NCI-H2107 treated with DMSO at 0.1 percent for 48 hours (cell line): ENCODE measurements at regions not wholly inside any gene's neighbourhood (a gene's known extent, or its start where the extent isn't known, plus 50 kb on each side); places are given as distances from the start of the nearest gene placed in this dataset.

ENCODE experiments used
- DNase-seq: peaks from one replicate; lab custom pipeline; 2025; ENCODE audit not compliant: unreplicated experiment; lab: John Stamatoyannopoulos, UW

- DNase-seq = no peak
Observed at GRCh38 chr11:103850419-103851165, 185.8 kb upstream of the DDI1 start.

GRCh38 chr11:103851166-103851651 is 185.2 kb upstream of the DDI1 start:
- no peak for DNase-seq
